ENCODE measurements at regions not wholly inside any gene's neighbourhood (a gene's known extent, or its start where the extent isn't known, plus 50 kb on each side); places are given as distances from the start of the nearest gene placed in this dataset.

DNA sequence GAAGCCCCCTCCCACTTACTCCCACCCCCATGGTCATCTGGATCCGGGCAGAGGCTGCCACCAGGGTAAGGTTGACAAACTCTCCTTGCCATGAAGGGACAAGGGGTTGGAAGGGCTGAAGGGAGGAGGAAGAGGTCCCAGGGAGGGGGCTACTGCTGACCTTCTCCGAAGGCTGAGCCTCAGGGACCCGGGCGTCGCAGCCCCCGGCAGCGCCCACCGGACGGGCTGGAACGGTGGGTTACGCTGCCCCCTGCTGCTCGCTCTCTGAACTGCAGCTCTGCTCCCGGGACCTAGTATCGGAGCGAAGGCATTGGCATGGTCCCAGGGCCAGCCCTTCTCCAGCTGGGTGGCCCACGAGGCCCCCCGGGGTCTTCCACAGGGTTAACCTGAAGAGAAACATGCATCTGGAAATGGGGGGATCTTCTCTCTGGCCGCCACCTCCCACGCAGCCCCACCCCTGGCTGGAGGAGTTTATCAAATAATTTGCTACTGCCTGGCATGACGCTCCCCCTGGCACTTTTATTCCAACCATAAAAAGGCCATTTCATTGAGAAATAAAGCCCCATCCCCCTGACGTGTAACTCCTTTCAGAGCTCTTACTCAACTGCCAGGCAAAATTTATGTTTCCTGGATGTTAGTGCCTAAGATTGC is 70.4 kb upstream of the TARDBP start:
- no peaks in the 10 kb centered on the region for H3K9me3 ChIP-seq
- no peak for DNase-seq
- no peak overlapping the region for H3K27ac ChIP-seq
- H3K4me3 ChIP-seq, result no peak overlapping the region
- no peaks in the 10 kb centered on the region for H3K36me3 ChIP-seq
- peaks cover 0 to 49% of the 10 kb centered on the region in 2 donors for H3K27me3 ChIP-seq
- TF ChIP-seq, protein P1, sequence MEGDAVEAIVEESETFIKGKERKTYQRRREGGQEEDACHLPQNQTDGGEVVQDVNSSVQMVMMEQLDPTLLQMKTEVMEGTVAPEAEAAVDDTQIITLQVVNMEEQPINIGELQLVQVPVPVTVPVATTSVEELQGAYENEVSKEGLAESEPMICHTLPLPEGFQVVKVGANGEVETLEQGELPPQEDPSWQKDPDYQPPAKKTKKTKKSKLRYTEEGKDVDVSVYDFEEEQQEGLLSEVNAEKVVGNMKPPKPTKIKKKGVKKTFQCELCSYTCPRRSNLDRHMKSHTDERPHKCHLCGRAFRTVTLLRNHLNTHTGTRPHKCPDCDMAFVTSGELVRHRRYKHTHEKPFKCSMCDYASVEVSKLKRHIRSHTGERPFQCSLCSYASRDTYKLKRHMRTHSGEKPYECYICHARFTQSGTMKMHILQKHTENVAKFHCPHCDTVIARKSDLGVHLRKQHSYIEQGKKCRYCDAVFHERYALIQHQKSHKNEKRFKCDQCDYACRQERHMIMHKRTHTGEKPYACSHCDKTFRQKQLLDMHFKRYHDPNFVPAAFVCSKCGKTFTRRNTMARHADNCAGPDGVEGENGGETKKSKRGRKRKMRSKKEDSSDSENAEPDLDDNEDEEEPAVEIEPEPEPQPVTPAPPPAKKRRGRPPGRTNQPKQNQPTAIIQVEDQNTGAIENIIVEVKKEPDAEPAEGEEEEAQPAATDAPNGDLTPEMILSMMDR (IDR thresholded peaks at IDR 0.05), result peak; percentile 68 to 85
- H3K4me1 ChIP-seq, result peaks cover 0 to 20% (median 13%) of the 10 kb centered on the region in 4 donors
- intact Hi-C loops (cut with DNase I; ENCODE audit: low total_unique reads), result loop anchor here (10.0 kb wide), 1 partner anchor 427 kb away; no protein-coding TSS in a partner anchor

DNA sequence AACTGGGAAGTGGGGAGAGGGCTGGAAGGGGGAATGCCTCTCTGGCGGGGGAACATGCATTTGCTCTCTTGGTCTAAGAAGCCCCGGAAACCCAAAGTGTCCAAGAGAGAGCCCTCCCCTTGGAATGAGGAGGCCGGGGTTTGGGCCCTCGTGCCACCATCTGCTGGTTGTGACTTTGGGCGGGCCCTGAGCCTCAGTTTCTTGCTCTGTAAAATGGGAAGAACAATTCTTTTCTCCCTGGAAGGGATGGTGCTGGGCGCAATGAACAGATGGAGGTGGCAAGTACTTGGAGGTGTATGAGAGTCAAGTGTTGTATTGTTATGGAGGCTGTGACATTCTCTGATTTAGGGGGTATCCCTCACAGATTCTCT is 69.9 kb upstream of the TARDBP start:
- Histone ChIP-seq H3K27ac (no peak overlapping the region), H3K4me3 (no peak overlapping the region), H3K4me1 (peaks cover 0 to 20% (median 13%) of the 10 kb centered on the region in 4 donors), H3K36me3 (no peaks in the 10 kb centered on the region), H3K27me3 (peaks cover 0 to 49% of the 10 kb centered on the region in 2 donors), H3K9me3 (no peaks in the 10 kb centered on the region)
- DNase-seq, result no peak
- TF ChIP-seq, protein P1 (IDR thresholded peaks at IDR 0.05), result no peak
- intact Hi-C loops (cut with DNase I; ENCODE audit: low total_unique reads), result loop anchor here (10.0 kb wide), 1 partner anchor 428 kb away; no protein-coding TSS in a partner anchor

DNA sequence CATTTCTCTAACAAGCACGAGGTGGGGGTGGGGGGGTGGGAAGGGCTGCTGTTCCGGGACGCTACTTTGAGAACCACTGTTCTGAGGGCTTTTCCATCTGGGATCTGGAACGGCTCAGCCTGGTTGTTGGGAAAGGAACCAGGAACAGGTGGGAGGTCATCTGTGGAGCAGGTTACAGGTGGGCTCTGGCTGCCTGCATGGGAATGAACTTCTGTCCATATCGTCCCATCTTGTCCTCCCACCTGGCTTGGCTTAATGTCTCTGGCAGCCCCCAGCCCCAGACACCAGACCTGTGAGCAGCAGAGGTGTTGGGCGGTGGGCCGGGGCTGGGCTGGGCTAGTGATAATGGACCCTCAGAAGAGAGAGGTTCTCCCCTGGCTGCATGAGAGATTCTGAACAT is 69.4 kb upstream of the TARDBP start:
- TF ChIP-seq, protein P1 (IDR thresholded peaks at IDR 0.05), result no peak
- Histone ChIP-seq H3K4me3 (no peak overlapping the region), H3K27ac (no peak overlapping the region), H3K4me1 (peaks cover 0 to 20% (median 13%) of the 10 kb centered on the region in 4 donors), H3K27me3 (peaks cover 0 to 49% of the 10 kb centered on the region in 2 donors), H3K9me3 (no peaks in the 10 kb centered on the region), H3K36me3 (no peaks in the 10 kb centered on the region)
- no peak for DNase-seq
- intact Hi-C loops (cut with DNase I; ENCODE audit: low total_unique reads), result loop anchor here (10.0 kb wide), 1 partner anchor 428 kb away; no protein-coding TSS in a partner anchor

DNA sequence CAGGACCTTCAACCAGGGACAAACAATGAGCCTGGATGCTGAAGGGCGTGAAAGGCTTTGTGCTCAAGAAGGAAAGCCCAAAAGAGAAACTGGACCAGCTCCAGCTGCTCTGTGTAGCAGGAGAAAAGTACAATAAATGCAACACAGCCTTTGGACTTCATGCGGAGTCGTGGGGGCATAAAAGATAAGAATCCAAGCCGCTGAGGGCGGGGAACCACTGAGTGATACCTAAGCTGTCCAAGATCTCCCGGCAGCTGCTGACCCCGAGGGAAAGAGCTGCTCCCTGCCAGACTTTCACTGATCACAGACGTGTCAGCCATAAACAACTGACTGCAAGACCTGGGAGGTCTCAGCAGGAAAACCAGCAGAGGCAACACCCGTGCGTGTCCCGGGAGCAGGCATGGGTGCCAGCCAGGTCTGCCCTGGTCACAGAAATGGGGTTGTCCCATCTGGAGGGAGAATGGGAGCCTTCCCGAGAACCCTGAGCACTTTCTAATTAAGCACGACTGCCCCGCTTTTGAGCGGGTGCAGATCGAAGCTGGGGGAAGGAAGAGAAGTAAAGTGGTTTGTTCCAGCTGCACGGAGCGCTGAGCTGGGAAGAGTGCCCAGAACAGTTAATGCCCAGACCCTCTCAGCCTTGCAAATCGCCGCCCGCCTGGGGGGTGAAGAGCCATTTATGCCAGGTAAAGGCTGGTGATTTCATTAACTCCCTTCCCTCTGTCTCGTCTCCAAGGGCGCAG is 68.3 kb upstream of the TARDBP start:
- intact Hi-C loops (cut with DNase I; ENCODE audit: low total_unique reads), result loop anchor here (10.0 kb wide), 1 partner anchor 429 kb away; no protein-coding TSS in a partner anchor
- Histone ChIP-seq H3K4me3 (peak overlapping the region; percentile 12 to 37), H3K9me3 (no peaks in the 10 kb centered on the region), H3K27me3 (peaks cover 0 to 52% of the 10 kb centered on the region in 2 donors), H3K4me1 (peaks cover 0 to 20% (median 13%) of the 10 kb centered on the region in 4 donors), H3K36me3 (no peaks in the 10 kb centered on the region), H3K27ac (no peak overlapping the region)
- no peak for DNase-seq
- TF ChIP-seq, protein P1 (IDR thresholded peaks at IDR 0.05), result no peak

DNA sequence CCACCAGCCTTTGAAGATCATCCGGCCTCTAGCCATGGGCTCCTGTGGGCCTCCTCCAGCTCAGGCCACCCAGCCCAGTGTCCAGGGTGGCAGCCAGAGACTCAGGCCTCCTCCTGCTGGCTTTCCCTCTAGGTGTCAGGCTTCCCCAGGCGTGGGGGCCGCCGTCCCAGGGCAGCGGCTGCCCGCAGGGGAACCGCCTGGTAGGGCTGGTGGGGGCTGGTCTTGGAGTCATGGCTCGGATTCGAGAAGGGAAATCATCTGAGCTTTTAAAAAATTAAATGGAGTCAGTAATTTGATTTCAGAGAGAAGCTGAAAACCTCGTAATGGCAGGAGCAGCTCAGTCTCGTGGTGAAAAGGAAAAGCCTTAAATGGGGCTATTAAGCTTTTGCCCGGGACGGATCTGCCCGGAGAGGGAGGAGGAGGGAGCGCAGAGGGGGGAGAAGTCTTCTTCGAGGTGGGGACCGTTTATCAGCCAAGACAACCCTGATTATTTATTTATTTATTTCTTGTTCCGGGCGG is 66.4 kb upstream of the TARDBP start:
- no peak overlapping the region for H3K4me3 ChIP-seq
- H3K9me3 ChIP-seq, result no peaks in the 10 kb centered on the region
- TF ChIP-seq, protein P1 (IDR thresholded peaks at IDR 0.05), result no peak
- intact Hi-C loops (cut with DNase I; ENCODE audit: low total_unique reads), result loop anchor here (10.0 kb wide), 1 partner anchor 431 kb away; no protein-coding TSS in a partner anchor
- H3K36me3 ChIP-seq, result no peaks in the 10 kb centered on the region
- no peak for DNase-seq
- peaks cover 0 to 44% of the 10 kb centered on the region in 2 donors for H3K27me3 ChIP-seq
- H3K4me1 ChIP-seq, result peaks cover 0 to 20% (median 13%) of the 10 kb centered on the region in 4 donors
- H3K27ac ChIP-seq, result no peak overlapping the region

All from tibial artery (tissue), 4 donors.